Neural progenitor cell (in vitro differentiated cells): ENCODE measurements at regions not wholly inside any gene's neighbourhood (a gene's known extent, or its start where the extent isn't known, plus 50 kb on each side); places are given as distances from the start of the nearest gene placed in this dataset.

Experiments
- DNase-seq: peaks from one replicate; pipeline ENCODE4 v3.0.0-alpha.2; 2016; ENCODE audit warnings: low spot score
- H2AFZ ChIP-seq: fragments of 200-600 bp; sonication (generic); replicated peaks from 2 replicates; pipeline ENCODE4 v1.6.1; 2016; ENCODE audit warnings: antibody characterized with exemption
- H3F3A ChIP-seq: fragments of 200-600 bp; sonication (generic); 2 replicates; pipeline ENCODE4 v1.6.1; 2016; ENCODE audit warnings: antibody characterized with exemption, low read depth
- H3K27ac ChIP-seq: fragments of 200-600 bp; sonication (generic); 2 replicates; pipeline ENCODE4 v1.5.1; 2016; ENCODE audit warnings: mild to moderate bottlenecking
- H3K27me3 ChIP-seq: fragments of 200-600 bp; sonication (generic); 2 replicates; pipeline ENCODE4 v1.6.1; 2016; ENCODE audit warnings: mild to moderate bottlenecking, moderate library complexity
- H3K36me3 ChIP-seq: fragments of 200-600 bp; sonication (generic); 2 replicates; pipeline ENCODE4 v1.5.1; 2016
- H3K4me1 ChIP-seq: fragments of 200-600 bp; sonication (generic); 2 replicates; pipeline ENCODE4 v1.6.1; 2016; ENCODE audit warnings: mixed run types
- H3K4me2 ChIP-seq: fragments of 200-600 bp; sonication (generic); 2 replicates; pipeline ENCODE4 v1.6.1; 2016
- H3K4me3 ChIP-seq: fragments of 200-600 bp; sonication (generic); 2 replicates; pipeline ENCODE4 v1.5.1; 2016
- H3K79me2 ChIP-seq: fragments of 200-600 bp; sonication (generic); 2 replicates; pipeline ENCODE4 v1.6.1; 2016; ENCODE audit warnings: low read depth
- H3K9ac ChIP-seq: fragments of 200-600 bp; sonication (generic); 2 replicates; pipeline ENCODE4 v1.6.1; 2016
- H3K9me3 ChIP-seq: fragments of 200-600 bp; sonication (generic); 2 replicates; pipeline ENCODE4 v1.5.1; 2016; ENCODE audit warnings: low read depth
- H4K20me1 ChIP-seq: fragments of 200-600 bp; sonication (generic); 2 replicates; pipeline ENCODE4 v1.6.1; 2016; ENCODE audit warnings: low read depth
- H3K27ac Mint-ChIP-seq: 3 replicates; pipeline ENCODE4 v1.8.0; 2021; ENCODE audit warnings: mixed read lengths
- H3K27me3 Mint-ChIP-seq: 2 replicates; pipeline ENCODE4 v1.8.0; 2022; ENCODE audit warnings: low read depth, mild to moderate bottlenecking, inconsistent platforms, moderate library complexity, mixed read lengths; ENCODE audit not compliant: insufficient read depth
- H3K36me3 Mint-ChIP-seq: 3 replicates; pipeline ENCODE4 v1.8.0; 2021; ENCODE audit warnings: mixed read lengths
- H3K4me1 Mint-ChIP-seq: 3 replicates; pipeline ENCODE4 v1.8.0; 2021; ENCODE audit warnings: mixed read lengths
- H3K4me3 Mint-ChIP-seq: 3 replicates; pipeline ENCODE4 v1.8.0; 2021; ENCODE audit warnings: mild to moderate bottlenecking, moderate library complexity, mixed read lengths
- H3K9me3 Mint-ChIP-seq: 3 replicates; pipeline ENCODE4 v1.8.0; 2020; ENCODE audit warnings: mixed read lengths
- EZH2 ChIP-seq: fragments of 200-600 bp; sonication (generic); IDR thresholded peaks from 2 replicates; pipeline ENCODE4 v1.6.1; 2017; ENCODE audit warnings: antibody characterized with exemption, mild to moderate bottlenecking, moderate library complexity
- EZH2phosphoT487 ChIP-seq: fragments of 200-600 bp; sonication (generic); IDR thresholded peaks from 2 replicates; pipeline ENCODE4 v1.6.1; 2017; ENCODE audit warnings: antibody characterized with exemption
- TF ChIP-seq, protein P1 (sequence below): fragments of 200-600 bp; sonication (generic); IDR thresholded peaks from 2 replicates; pipeline ENCODE4 v1.5.1; 2017; ENCODE audit warnings: antibody characterized with exemption, mild to moderate bottlenecking

DNA sequence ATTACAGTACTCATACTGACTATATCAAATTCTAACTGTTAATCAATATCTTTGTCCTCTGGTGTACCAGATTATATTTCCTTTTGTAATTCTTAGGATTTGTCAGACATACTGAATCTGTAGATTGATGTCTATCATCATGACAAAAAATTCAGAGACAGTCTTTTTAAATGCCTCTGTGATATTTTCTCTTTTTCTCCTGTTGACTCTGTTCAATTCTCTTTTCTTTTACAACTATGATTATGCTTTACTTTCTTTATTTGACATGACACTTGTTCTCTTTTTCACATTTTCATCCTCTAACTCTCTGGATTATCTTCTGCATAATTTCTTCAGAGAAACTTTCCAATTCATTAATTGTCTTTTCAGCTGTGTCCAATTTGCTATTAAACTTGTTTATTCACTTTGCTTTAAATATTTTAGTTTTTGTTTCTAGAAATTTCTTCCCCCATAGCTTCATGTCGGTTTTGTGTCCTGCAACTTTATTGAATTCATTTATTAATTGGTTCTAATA, 153.6 kb downstream of the PFKFB3 start:
- Histone ChIP-seq H3K4me1 (no peaks in the 10 kb centered on the region), H3K4me2 (no peak overlapping the region), H3K79me2 (no peaks in the 10 kb centered on the region), H3K27ac (no peak overlapping the region), H3K9me3 (no peaks in the 10 kb centered on the region), H2AFZ (no peak overlapping the region), H3F3A (no peaks in the 10 kb centered on the region), H3K4me3 (no peak overlapping the region), H3K27me3 (no peaks in the 10 kb centered on the region), H3K9ac (no peak overlapping the region), H3K36me3 (no peaks in the 10 kb centered on the region), H4K20me1 (no peaks in the 10 kb centered on the region)
- Mint-ChIP-seq H3K4me3 (no peak overlapping the region), H3K4me1 (no peaks in the 10 kb centered on the region), H3K36me3 (no peaks in the 10 kb centered on the region), H3K9me3 (peaks cover 36% of the 10 kb centered on the region), H3K27me3 (no peaks in the 10 kb centered on the region), H3K27ac (no peak overlapping the region)
- DNase-seq: no peak
- TF ChIP-seq EZH2 (no peak), EZH2phosphoT487 (no peak)
- TF ChIP-seq, protein P1, sequence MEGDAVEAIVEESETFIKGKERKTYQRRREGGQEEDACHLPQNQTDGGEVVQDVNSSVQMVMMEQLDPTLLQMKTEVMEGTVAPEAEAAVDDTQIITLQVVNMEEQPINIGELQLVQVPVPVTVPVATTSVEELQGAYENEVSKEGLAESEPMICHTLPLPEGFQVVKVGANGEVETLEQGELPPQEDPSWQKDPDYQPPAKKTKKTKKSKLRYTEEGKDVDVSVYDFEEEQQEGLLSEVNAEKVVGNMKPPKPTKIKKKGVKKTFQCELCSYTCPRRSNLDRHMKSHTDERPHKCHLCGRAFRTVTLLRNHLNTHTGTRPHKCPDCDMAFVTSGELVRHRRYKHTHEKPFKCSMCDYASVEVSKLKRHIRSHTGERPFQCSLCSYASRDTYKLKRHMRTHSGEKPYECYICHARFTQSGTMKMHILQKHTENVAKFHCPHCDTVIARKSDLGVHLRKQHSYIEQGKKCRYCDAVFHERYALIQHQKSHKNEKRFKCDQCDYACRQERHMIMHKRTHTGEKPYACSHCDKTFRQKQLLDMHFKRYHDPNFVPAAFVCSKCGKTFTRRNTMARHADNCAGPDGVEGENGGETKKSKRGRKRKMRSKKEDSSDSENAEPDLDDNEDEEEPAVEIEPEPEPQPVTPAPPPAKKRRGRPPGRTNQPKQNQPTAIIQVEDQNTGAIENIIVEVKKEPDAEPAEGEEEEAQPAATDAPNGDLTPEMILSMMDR: no peak

DNA sequence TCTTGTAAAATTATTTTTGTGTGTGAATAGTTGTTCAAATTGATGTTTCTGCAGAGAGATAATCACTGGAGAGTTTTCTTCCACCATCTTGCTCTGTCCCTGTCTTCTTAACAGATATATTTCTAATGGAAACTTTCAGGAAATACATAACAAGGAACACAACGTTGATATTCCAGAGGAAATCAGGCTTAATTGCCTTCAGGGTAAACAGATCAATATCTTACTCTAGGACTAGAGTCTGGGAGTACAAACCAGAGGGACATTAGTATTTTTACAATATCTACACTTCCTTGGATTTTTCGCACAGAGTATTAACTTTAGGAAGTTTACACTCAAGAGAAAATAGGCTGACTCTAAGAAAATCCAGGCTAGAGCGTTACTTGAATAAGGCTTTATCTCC, 159.1 kb downstream of the PFKFB3 start:
- no peaks in the 10 kb centered on the region for H4K20me1 ChIP-seq
- H3K9ac ChIP-seq: no peak overlapping the region
- peaks cover 22% of the 10 kb centered on the region for H3K4me1 Mint-ChIP-seq
- TF ChIP-seq, protein P1: no peak
- TF ChIP-seq EZH2 (no peak), EZH2phosphoT487 (no peak)
- H3K36me3 Mint-ChIP-seq: no peaks in the 10 kb centered on the region
- no peaks in the 10 kb centered on the region for H3K27me3 ChIP-seq
- no peak overlapping the region for H3K4me2 ChIP-seq
- no peaks in the 10 kb centered on the region for H3K36me3 ChIP-seq
- no peak overlapping the region for H3K27ac Mint-ChIP-seq
- no peaks in the 10 kb centered on the region for H3K9me3 ChIP-seq
- no peak overlapping the region for H3K4me3 Mint-ChIP-seq
- H3K4me3 ChIP-seq: no peak overlapping the region
- H3K79me2 ChIP-seq: no peaks in the 10 kb centered on the region
- peaks cover 24% of the 10 kb centered on the region for H3K9me3 Mint-ChIP-seq
- H3K27me3 Mint-ChIP-seq: no peaks in the 10 kb centered on the region
- peaks cover 15% of the 10 kb centered on the region for H3K4me1 ChIP-seq
- no peak for DNase-seq
- H3K27ac ChIP-seq: no peak overlapping the region
- H2AFZ ChIP-seq: no peak overlapping the region
- peaks cover 9% of the 10 kb centered on the region for H3F3A ChIP-seq

DNA sequence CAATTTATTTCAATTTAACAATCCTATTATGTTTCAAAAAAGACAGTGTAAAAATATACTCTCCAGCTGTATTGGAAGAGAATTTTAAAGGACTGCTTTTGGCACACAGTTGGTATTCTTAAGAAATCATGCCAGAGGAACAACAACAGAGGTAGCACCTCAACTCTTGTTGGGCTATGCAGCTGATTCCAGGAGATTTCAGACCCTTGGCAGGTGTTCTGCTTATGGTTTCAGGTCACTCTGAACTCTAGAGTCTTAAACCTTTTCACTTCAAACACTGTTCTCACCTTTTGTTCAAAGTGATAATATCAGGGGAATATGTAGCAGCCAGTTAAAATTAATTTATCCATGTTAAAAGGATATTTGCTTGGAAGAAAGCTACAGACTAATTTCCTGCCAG, 160.1 kb downstream of the PFKFB3 start:
- no peaks in the 10 kb centered on the region for H3K27me3 ChIP-seq
- Mint-ChIP-seq H3K27me3 (no peaks in the 10 kb centered on the region), H3K36me3 (no peaks in the 10 kb centered on the region), H3K4me1 (peaks cover 22% of the 10 kb centered on the region), H3K27ac (no peak overlapping the region), H3K4me3 (no peak overlapping the region), H3K9me3 (peaks cover 21% of the 10 kb centered on the region)
- H3K4me3 ChIP-seq: no peak overlapping the region
- H3K79me2 ChIP-seq: no peaks in the 10 kb centered on the region
- H3K4me1 ChIP-seq: peaks cover 15% of the 10 kb centered on the region
- H3F3A ChIP-seq: peaks cover 9% of the 10 kb centered on the region
- TF ChIP-seq, protein P1: no peak
- no peak for TF ChIP-seq EZH2phosphoT487
- H3K4me2 ChIP-seq: no peak overlapping the region
- no peak overlapping the region for H3K9ac ChIP-seq
- no peak overlapping the region for H2AFZ ChIP-seq
- H3K36me3 ChIP-seq: no peaks in the 10 kb centered on the region
- no peak overlapping the region for H3K27ac ChIP-seq
- no peaks in the 10 kb centered on the region for H4K20me1 ChIP-seq
- no peak for DNase-seq
- H3K9me3 ChIP-seq: no peaks in the 10 kb centered on the region

DNA sequence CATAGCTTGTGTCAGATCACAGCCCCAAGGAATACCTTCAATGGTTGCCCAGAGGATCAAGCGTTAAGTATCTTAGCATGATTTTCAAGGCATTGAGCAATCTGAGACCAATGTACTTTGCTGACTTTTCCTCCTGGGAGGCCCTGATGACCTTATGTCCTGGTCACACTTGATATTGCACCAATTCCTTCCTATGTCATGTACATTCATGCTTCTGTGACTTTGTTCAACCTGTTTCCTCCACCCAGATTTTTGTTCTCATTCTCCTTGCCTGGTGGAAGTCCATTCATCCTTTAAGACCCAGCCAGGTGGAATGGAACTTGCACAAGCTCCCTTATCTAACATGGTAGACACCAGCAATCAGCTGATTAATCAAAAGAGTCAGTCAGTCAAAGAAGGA, 160.8 kb downstream of the PFKFB3 start:
- Histone ChIP-seq H3K4me2 (no peak overlapping the region), H3K36me3 (no peaks in the 10 kb centered on the region), H2AFZ (no peak overlapping the region), H3K9ac (no peak overlapping the region), H3K4me1 (peaks cover 15% of the 10 kb centered on the region), H3K27me3 (no peaks in the 10 kb centered on the region), H3K9me3 (no peaks in the 10 kb centered on the region), H3K27ac (no peak overlapping the region), H3F3A (peaks cover 9% of the 10 kb centered on the region), H4K20me1 (no peaks in the 10 kb centered on the region), H3K79me2 (no peaks in the 10 kb centered on the region), H3K4me3 (no peak overlapping the region)
- Mint-ChIP-seq H3K4me1 (peaks cover 22% of the 10 kb centered on the region), H3K4me3 (no peak overlapping the region), H3K27ac (no peak overlapping the region), H3K27me3 (no peaks in the 10 kb centered on the region), H3K9me3 (peaks cover 15% of the 10 kb centered on the region), H3K36me3 (no peaks in the 10 kb centered on the region)
- TF ChIP-seq, protein P1: no peak
- TF ChIP-seq EZH2phosphoT487 (no peak), EZH2 (no peak)
- DNase-seq: no peak
